Prostate gland (tissue), 2 donors: ENCODE measurements at regions not wholly inside any gene's neighbourhood (a gene's known extent, or its start where the extent isn't known, plus 50 kb on each side); places are given as distances from the start of the nearest gene placed in this dataset.

ENCODE experiments used
- DNase-seq: peaks from one replicate; pipeline ENCODE4 v3.0.0-alpha.2; 2019; ENCODE audit warnings: low spot score
- H3K27ac ChIP-seq, 2 donors: fragments of 200-600 bp; sonication (generic); 2 replicates each; pipeline ENCODE4 v1.5.1; 2017 to 2019
- H3K27me3 ChIP-seq: fragments of 200-600 bp; sonication (generic); replicated peaks from 2 replicates; pipeline ENCODE4 v1.5.1; 2019; ENCODE audit not compliant: insufficient read depth
- H3K36me3 ChIP-seq, 2 donors: fragments of 200-600 bp; sonication (generic); 1 replicate in 1 of 2; 2 replicates in 1 of 2; pipeline versions ENCODE4 v1.5.1 to v1.8.1; 2017 to 2019
- H3K4me1 ChIP-seq: fragments of 200-600 bp; sonication (generic); replicated peaks from 2 replicates; pipeline ENCODE4 v1.5.1; 2019
- H3K4me3 ChIP-seq, 2 donors: fragments of 200-600 bp; sonication (generic); 2 replicates each; pipeline ENCODE4 v1.5.1; 2017 to 2019
- H3K9me3 ChIP-seq: fragments of 200-600 bp; sonication (generic); 2 replicates; pipeline ENCODE4 v1.5.1; 2017
- CTCF ChIP-seq, 4 experiments: fragments of 200-600 bp in 2 of 4; fragments of 450-650 bp in 2 of 4; sonication (generic) in 2 of 4; IDR thresholded peaks; 1 replicate in 3 of 4; 2 replicates in 1 of 4; pipeline ENCODE4 v1.5.1; 2016 to 2019; ENCODE audit warnings: antibody characterized with exemption in 4 of 4, mild to moderate bottlenecking in 2 of 4, moderate library complexity in 2 of 4
- POLR2A ChIP-seq: fragments of 450-650 bp; IDR thresholded peaks from one replicate; pipeline ENCODE4 v1.6.1; 2016; ENCODE audit warnings: antibody characterized with exemption, mild to moderate bottlenecking
- POLR2AphosphoS5 ChIP-seq: sonication (generic); formaldehyde crosslinking; IDR thresholded peaks from one replicate; pipeline ENCODE4 v1.6.1; 2017; ENCODE audit warnings: antibody characterized with exemption
- WGBS: methylation state at CpG from one replicate; pipeline ENCODE4 v1.1.5; 2018; 5-methylcytosine and 5-hydroxymethylcytosine counted together
- intact Hi-C: fragments of 100-400 bp; cut with DNase I; formaldehyde crosslinking; loops from one replicate; pipeline ENCODE4 v1.14.2; 2022

- intact Hi-C loops: loop anchor here (5.0 kb wide), 1 partner anchor 124 kb away; no protein-coding TSS in a partner anchor
- H3K36me3 ChIP-seq: no peaks in the 10 kb centered on the region
- no peak overlapping the region for H3K4me3 ChIP-seq
- no peak overlapping the region for H3K27ac ChIP-seq
- no peaks in the 10 kb centered on the region for H3K27me3 ChIP-seq
- WGBS: 96% methylated on average over 4 of the region's 4 CpGs
- TF ChIP-seq CTCF (IDR thresholded peaks at IDR 0.05) (no peak), POLR2A (no peak), POLR2AphosphoS5 (no peak)
- no peak for DNase-seq
- H3K9me3 ChIP-seq: no peaks in the 10 kb centered on the region
- no peaks in the 10 kb centered on the region for H3K4me1 ChIP-seq
These were observed 133.0 kb upstream of the THBS1 start for GRCh38 chr15:39447881-39448280.

GRCh38 chr15:39448409-39448808 lies 132.5 kb upstream of the THBS1 start:
- TF ChIP-seq POLR2A (no peak), POLR2AphosphoS5 (peak; percentile 15)
- Histone ChIP-seq H3K9me3 (no peaks in the 10 kb centered on the region), H3K27ac (peak overlapping the region in 1 of 2 donors; percentile 48), H3K36me3 (no peaks in the 10 kb centered on the region), H3K4me1 (peaks cover 3% of the 10 kb centered on the region), H3K27me3 (no peaks in the 10 kb centered on the region), H3K4me3 (no peak overlapping the region)
- no peak for DNase-seq
- intact Hi-C loops: loop anchor here (5.0 kb wide), 1 partner anchor 124 kb away; no protein-coding TSS in a partner anchor
- 78% methylated on average over 4 of the region's 4 CpGs for WGBS

GRCh38 chr15:39451121-39451688 lies 129.7 kb upstream of the THBS1 start:
- peaks cover 13% of the 10 kb centered on the region for H3K4me1 ChIP-seq
- no peaks in the 10 kb centered on the region for H3K27me3 ChIP-seq
- 15% methylated on average over 1 of the region's 1 CpG for WGBS

GRCh38 chr15:39451871-39452270 lies 129.0 kb upstream of the THBS1 start:
- H3K27me3 ChIP-seq: no peaks in the 10 kb centered on the region
- H3K36me3 ChIP-seq: no peaks in the 10 kb centered on the region
- intact Hi-C loops: no loop called here
- peaks cover 13% of the 10 kb centered on the region for H3K4me1 ChIP-seq
- H3K9me3 ChIP-seq: no peaks in the 10 kb centered on the region
- TF ChIP-seq POLR2AphosphoS5 (no peak), POLR2A (no peak), CTCF (IDR thresholded peaks at IDR 0.05) (no peak)
- H3K27ac ChIP-seq: no peak overlapping the region
- 31% methylated on average over 7 of the region's 7 CpGs for WGBS
- no peak for DNase-seq
- no peak overlapping the region for H3K4me3 ChIP-seq

More at GRCh38 chr15:39451121-39451688, 129.7 kb upstream of the THBS1 start:
- DNase-seq: peak; percentile 47
- H3K4me3 ChIP-seq: no peak overlapping the region
- intact Hi-C loops: no loop called here
- no peak for TF ChIP-seq POLR2A
- peak; percentile 59 for TF ChIP-seq POLR2AphosphoS5
- H3K36me3 ChIP-seq: no peaks in the 10 kb centered on the region
- H3K27ac ChIP-seq: peak overlapping the region in 1 of 2 donors; percentile 48
- no peaks in the 10 kb centered on the region for H3K9me3 ChIP-seq

- no peak overlapping the region for H3K27ac ChIP-seq
- WGBS: 29% methylated on average over 4 of the region's 4 CpGs
These were observed 127.3 kb upstream of the THBS1 start for GRCh38 chr15:39453620-39454019.

GRCh38 chr15:39454189-39454986 lies 126.5 kb upstream of the THBS1 start:
- no peak for DNase-seq
- Histone ChIP-seq H3K27ac (no peak overlapping the region), H3K27me3 (no peaks in the 10 kb centered on the region), H3K4me1 (peaks cover 13% of the 10 kb centered on the region), H3K36me3 (no peaks in the 10 kb centered on the region), H3K4me3 (no peak overlapping the region), H3K9me3 (no peaks in the 10 kb centered on the region)
- intact Hi-C loops: no loop called here
- WGBS: 73% methylated on average over 5 of the region's 5 CpGs
- no peak for TF ChIP-seq POLR2A
- TF ChIP-seq POLR2AphosphoS5: no peak
- no peak for TF ChIP-seq CTCF (IDR thresholded peaks at IDR 0.05)

More at GRCh38 chr15:39453620-39454019, 127.3 kb upstream of the THBS1 start:
- no peak for DNase-seq
- Histone ChIP-seq H3K4me1 (peaks cover 13% of the 10 kb centered on the region), H3K4me3 (no peak overlapping the region), H3K36me3 (no peaks in the 10 kb centered on the region), H3K27me3 (no peaks in the 10 kb centered on the region), H3K9me3 (no peaks in the 10 kb centered on the region)
- TF ChIP-seq POLR2AphosphoS5 (peak; percentile 42), POLR2A (no peak)
- intact Hi-C loops: no loop called here
